GM18511 (cell line): ENCODE measurements at regions not wholly inside any gene's neighbourhood (a gene's known extent, or its start where the extent isn't known, plus 50 kb on each side); places are given as distances from the start of the nearest gene placed in this dataset.
"Not testable (repeated sequence)": the region's sequence is repeated elsewhere in the genome, so short reads cannot be mapped to it uniquely, and the experiment has no call there.

ENCODE experiments used
- ATAC-seq: cut with Tn5 transposase; IDR thresholded peaks from one replicate; pipeline ENCODE4 v1.9.1; 2021; ENCODE audit warnings: mild to moderate bottlenecking, moderate library complexity; ENCODE audit not compliant: unreplicated experiment

- no peak for ATAC-seq
Observed at GRCh38 chr11:97722721-97723120, 1298.0 kb upstream of the CNTN5 start.

GRCh38 chr11:97729546-97730272 is 1291.0 kb upstream of the CNTN5 start:
- no peak for ATAC-seq

DNA sequence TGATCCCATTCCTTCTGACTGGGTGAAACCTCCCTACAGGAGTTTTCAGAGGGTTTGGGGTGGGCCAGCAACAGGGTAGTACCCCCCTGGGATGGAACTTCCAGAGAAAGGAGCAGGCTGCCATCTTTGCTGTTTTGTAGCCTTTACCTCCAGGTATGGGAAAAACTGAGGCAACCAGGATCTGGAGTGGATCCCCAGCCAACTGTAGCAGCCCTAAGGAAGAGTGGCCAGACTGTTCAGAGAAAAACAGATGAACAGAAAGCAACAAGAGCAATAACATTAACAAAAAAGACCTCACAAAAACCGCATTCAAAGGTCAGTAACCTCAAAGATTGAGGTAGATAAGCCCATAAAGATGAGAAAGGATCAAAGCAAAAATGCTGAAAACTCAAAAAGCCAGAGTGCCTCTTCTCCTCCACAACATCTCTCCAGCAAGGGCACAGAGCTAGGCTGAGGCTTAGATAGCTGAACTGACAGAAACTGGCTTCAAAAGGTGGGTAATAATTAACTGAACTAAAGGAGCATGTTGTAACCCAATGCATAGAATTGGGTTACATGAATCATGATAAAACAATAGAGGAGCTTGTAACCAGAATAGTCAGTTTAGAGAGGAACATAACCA is 1288.6 kb upstream of the CNTN5 start:
- no peak for ATAC-seq

DNA sequence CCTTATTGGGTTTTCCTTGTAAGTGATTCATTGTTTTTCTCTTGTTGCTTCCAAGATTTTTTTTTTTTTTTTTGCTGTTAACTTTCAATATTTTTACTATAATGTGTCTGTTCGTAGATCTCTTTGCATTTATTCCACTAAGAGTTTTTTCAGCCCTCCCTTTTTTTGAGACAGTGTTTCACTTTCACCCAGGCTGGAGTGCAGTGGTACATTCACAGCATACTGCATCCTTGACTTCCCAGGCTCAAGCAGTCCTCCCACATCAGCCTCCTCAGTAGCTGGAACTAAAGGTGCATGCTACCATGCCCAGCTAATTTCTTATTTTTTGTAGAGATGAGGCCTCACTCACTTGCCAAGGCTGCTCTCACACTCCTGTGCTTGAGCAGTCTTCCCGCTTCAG is 1282.0 kb upstream of the CNTN5 start:
- no peak for ATAC-seq

DNA sequence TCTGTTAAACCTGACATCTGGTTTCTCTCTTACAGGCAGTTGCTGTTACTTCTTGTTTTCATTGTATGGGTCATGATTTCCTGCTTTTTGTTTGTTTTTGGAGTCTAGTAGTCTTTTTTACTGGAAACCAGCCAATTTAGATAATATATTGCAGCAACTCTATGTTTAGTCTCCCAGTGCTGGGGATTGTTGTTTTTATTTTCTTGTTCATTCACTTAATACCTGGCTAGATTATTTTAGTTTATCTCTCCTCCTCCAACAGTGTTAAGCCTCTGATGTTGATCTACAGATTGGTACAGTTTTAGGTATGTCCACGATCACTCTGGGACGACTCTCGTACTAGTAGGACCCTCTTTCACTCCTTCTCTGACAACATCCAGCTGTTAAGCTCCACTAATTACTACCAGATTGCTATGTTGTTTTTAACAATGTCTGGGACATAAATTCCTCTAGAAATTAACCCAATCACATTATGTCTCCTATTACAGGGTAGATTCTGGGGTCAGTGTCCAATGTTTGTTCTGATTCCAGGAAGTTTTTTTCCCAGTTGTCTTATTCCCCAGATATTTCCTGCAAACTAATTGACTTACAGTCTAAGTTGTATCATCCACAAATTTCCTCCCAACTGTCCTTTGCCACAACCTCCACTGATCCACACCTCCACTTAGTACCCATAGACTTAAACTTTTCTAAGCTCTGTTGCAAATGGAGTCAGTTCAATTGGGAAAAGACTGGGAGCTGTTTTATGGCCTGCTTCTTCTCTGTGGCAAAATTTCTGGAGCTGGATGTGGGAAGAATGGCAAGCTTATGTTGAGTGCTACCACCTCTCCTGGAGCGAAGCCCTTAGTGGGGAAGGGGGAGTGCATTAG is 1280.6 kb upstream of the CNTN5 start:
- ATAC-seq, result no peak

- ATAC-seq, result no peak
Observed at GRCh38 chr11:97740801-97741151, 1280.0 kb upstream of the CNTN5 start.

DNA sequence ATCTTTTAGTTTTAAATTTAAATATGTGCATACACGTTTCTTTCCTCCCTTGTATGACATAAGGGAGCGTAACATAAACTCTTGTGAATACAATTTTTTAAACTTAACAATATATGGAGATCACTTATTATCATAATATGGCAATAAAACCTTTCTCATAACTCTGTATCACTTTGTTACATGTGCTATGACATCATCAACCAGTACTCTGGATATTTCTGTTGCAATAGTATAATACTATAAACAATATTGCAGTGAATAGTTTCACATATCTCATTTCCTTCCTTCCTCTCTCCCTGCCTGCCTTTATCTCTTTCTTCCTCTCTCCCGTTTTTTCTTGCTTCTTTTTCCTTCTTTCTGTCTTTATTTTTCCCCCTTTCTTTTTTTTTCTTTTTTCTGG is 1278.0 kb upstream of the CNTN5 start:
- no peak for ATAC-seq

- no peak for ATAC-seq
Observed at GRCh38 chr11:97743205-97743742, 1277.5 kb upstream of the CNTN5 start.

DNA sequence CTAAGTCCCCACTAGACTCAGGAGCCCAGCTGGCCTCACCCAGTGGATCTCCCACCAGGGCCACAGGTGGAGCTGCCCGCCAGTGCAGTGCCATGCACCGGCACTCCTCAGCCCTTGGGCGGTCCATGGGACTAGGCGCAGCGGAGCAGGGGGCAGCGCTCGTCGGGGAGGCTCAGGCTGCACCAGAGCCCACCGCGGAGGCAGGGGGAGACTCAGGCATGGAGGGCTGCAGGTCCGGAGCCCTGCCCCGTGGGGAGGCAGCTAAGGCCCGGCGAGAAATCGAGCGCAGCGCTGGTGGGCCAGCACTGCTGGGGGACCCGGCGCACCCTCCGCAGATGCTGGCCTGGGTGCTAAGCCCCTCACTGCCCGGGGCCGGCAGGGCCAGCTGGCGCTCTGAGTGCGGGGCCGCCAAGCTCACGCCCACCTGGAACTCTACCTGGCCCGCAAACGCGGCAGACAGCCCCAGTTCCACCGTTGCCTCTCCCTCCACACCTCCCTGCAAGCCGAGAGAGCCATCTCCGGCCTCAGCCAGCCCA is 1275.2 kb upstream of the CNTN5 start:
- no peak for ATAC-seq

DNA sequence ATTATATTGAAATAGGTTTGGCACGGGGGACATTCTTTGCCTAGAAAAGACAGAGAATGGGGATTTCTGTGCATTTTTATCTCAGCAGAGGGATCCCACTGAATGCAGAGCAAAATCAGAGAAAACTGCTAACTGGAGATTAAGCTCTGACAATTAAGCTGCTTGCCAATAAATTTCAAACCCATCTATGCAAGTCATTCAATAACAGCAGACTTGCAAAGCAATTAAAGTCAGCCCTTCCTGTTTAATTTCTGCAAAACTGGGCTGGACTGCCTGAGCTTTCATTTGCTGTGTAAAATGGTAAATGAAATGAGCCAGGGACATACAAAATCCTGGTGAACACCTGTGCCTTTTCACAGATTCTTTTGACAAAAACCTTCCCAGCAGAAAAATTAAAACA is 1273.9 kb upstream of the CNTN5 start:
- ATAC-seq, result no peak

GRCh38 chr11:97751405-97751804 is 1269.3 kb upstream of the CNTN5 start:
- ATAC-seq, result no peak

DNA sequence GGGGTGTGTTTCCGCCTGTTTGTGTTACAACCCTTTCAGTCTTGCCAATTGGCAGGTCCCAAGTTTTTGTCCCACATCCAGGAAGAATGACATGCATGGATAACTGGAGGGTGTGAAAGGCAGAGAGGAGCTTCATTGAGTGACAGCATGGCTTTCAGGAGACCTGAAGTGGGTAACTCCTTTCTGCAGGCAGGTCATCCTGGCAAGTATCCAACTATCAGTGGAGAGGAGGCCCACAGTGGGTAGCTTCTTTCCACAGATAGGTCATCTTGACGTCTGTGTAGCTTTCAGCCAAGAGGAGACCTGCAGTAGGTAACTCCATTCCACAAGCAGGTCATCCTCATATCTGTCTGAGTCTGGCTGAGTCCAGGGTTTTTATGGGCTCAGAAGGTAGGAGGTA is 1268.8 kb upstream of the CNTN5 start:
- no peak for ATAC-seq

DNA sequence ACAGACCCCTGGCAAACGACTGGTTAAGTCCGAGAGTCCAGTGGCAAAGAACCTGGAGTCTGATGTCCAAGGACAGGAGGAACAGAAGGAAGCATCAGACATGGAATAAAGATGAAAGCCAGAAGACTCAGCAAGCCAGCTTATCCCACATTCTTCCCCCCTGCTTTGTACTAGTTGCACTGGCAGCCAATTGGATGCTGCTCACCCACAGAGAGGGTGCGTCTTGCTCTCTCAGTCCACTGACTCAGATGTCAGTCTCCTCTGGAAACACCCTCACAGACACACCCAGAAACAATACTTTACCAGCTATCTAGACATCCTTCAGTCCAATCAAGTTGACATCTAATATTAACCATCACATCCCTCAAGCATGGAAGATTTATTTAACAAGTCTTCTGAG is 1265.8 kb upstream of the CNTN5 start:
- ATAC-seq, result no peak

DNA sequence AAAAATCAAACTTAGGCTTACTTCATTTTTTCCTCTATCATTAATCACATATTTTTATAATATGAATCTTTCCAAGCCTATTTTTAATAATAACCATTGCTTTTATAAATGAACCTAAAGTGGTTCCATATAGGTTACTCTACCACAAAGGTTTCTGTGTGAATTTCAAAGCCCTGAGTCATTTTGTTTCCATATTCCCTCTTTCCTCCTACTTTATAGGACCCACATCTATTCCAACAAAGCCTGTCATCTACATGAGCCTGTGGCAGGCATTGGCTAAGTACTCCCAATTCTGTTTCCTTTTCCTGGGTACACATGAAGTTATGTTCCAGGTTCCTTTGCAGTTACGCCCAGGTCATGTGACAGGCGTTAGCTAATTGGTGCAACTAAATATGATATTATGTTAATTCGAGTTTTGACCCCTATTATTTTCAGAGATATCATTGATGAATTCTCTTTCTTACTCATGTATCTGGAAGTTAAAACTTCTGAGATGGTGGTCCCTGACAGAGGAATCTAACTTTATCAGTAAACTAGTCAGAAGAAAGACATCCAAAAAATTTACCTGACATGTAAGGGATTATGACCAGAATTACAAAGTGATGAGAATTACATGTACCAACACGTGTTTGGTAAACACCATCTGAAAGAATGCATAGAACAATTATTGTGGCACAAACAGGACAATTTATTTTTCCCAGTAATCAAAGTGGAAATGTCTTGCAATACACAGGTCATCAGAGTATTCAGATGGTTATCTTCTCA is 1264.0 kb upstream of the CNTN5 start:
- no peak for ATAC-seq

DNA sequence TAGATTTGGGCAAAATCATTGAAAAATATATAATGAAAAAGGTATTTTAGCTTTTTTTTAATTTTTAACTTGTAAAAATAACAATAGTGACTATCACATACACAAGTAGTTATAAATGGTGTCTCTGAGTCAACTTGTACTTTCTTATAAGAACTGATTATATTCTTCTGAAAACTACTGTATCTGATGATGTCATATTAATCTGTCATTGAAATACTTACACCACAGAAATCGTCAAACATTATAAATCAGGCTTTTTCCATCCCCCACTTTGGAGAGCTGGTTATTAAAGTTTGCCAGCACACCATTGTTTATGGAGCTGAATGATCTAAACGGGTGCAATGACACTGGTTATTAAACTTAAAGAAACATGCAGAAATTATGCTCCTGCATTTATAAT is 1259.6 kb upstream of the CNTN5 start:
- no peak for ATAC-seq

- no peak for ATAC-seq
Observed at GRCh38 chr11:97764193-97764592, 1256.6 kb upstream of the CNTN5 start.

DNA sequence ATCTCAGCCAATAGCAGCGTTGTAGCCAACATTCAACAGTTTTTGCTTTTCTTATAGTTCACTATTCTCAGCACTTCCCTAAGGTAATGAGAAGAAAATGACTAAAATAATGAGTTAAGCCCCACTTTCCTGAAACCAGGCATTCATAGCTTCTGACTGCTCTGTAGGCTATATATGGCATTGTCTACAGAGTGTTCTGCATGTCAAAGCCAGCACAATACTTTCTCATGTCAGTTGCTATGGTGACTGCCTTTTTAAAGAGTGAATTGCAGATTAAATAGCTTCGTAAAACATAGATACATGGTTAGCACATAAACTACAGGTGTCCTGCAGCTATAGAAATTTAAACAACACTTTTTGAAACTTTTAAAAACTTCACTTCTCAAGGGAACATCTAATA is 1256.1 kb upstream of the CNTN5 start:
- ATAC-seq, result no peak

GRCh38 chr11:97770570-97770969 is 1250.2 kb upstream of the CNTN5 start:
- no peak for ATAC-seq

DNA sequence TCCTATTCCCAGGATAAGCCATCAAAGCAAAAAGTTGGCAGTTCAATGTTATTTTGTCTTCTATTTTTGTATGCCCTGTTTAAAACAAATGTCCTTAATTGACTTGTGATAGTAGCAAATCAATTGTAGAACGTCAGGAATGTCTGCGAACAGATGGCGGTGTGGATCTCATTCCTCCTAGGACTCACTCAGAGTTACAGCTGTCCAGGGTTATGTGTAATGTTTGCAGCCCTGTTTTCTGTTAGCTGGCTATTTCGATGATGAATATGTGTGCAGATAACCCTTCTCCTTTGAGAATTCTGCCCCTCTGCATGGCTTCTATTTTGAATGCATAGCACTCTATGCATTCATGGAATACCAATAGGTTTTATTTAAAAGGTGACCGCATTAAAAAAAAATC is 1248.0 kb upstream of the CNTN5 start:
- no peak for ATAC-seq

GRCh38 chr11:97784388-97784787 is 1236.4 kb upstream of the CNTN5 start:
- not testable (repeated sequence) for ATAC-seq

DNA sequence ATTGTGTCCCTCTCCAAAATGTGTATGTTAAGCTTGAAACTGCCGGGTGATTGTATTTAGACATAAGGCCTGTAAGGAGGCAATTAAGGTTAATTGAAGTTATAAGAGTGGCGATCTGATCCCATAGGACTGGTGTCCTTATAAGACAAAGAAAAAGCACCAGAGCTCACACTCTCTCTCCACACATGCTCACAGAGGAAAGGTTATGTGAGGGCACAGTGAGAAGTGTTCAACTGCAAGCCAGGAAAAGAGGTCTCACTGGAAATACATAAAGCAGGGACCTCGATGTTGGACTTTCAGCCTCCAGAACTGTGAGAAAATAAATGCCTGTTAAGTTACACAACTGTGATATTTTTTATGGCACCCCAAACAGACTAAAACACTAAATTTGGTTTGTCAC is 1233.8 kb upstream of the CNTN5 start:
- no peak for ATAC-seq
